Activated naive CD4-positive, alpha-beta T cell treated with anti-CD3 and anti-CD28 coated beads, Interleukin-2, amount 50 U/mL, for 72 hours (primary cell): ENCODE measurements at regions not wholly inside any gene's neighbourhood (a gene's known extent, or its start where the extent isn't known, plus 50 kb on each side); places are given as distances from the start of the nearest gene placed in this dataset.
A peak's percentile ranks its signal among the peaks of the same experiment; 100 is the strongest.

Experiments used
- ATAC-seq, 2 donors: fragments of 150-1000 bp; cut with Tn5 transposase; 2 replicates each; pipeline ENCODE4 v1.10.0; 2021; ENCODE audit warnings: mild to moderate bottlenecking in 2 of 2, moderate library complexity in 2 of 2
- DNase-seq, 2 donors: peaks; one replicate each; pipeline ENCODE4 v3.0.0; 2021 to 2022; ENCODE audit warnings: low spot score in 2 of 2
- H3K27ac Mint-ChIP-seq, 2 donors: one replicate each; pipeline ENCODE4 v1.8.0; 2022; ENCODE audit warnings: mild to moderate bottlenecking in 2 of 2, mixed read lengths in 2 of 2
- H3K36me3 Mint-ChIP-seq, 2 donors: one replicate each; pipeline ENCODE4 v1.8.0; 2022; ENCODE audit warnings: mixed read lengths in 2 of 2
- H3K9me3 Mint-ChIP-seq, 2 donors: one replicate each; pipeline ENCODE4 v1.8.0; 2022; ENCODE audit warnings: mixed read lengths in 2 of 2

DNA sequence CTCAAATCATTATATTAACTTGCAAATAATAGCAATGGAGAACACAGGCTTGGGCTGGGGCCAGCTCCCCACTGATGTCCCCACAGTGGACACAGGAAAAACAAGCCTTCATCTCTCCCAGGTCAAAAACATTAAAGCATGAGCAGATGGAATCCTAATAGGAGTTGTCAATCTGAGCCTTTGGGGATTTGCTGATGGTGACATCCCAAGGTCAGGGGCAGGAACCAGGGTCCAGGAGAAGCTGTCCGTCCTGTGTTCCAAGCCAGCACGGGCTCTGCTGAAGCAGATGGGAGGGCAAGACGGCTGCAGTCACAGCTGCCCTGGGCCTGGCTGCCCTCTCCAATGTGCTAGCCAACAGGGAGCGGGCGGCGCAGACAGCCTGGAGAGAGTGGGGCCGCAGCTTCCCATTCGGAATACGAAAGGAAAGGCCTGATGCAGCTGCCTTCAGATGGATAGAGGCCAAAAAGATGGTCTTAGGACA, 135.5 kb downstream of the NDUFA10 start:
- Mint-ChIP-seq H3K9me3 (peaks cover 6 to 9% of the 10 kb centered on the region in 2 donors), H3K36me3 (peaks cover 3 to 8% of the 10 kb centered on the region in 2 donors), H3K27ac (no peak overlapping the region)
- ATAC-seq (no peak), DNase-seq (no peak)

DNA sequence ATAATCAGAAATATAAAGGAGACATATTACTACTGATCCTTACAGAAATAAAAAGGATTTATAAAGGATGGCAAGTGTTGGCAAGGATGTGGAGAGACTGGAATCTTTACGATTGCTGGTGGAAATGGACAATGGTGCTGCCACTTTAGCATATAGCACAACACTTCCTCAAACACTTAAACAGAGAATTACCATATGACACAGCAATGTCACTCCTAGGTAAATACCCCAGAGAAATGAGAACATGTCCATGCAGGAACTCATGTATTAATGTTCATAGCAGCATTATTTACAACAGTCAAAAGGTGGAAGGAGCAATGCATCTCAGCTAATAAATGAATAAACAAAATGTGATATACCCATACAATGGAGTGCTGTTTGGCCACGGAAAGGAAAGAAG, 137.5 kb downstream of the NDUFA10 start:
- Mint-ChIP-seq H3K27ac (no peak overlapping the region), H3K9me3 (peaks cover 12% of the 10 kb centered on the region in 2 donors), H3K36me3 (peaks cover 9 to 15% of the 10 kb centered on the region in 2 donors)
- ATAC-seq (no peak), DNase-seq (no peak)

DNA sequence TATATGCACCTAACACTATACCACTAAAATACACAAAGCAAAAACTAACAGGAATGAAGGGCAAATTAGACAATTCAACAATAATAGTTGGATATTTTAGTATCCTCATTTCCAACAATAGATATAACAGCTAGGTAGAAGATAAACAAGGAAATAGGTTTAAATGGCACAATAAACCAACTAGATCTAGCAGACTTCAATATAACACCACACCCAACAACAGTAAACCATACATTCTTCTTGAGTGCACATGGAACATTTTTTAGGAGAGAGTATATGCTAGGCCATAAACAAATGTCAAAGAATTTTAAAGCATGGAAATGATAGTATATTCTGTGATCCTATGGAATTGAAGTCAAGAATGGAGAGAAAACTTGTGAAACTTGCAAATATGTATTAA, 138.4 kb downstream of the NDUFA10 start:
- ATAC-seq: no peak
- Mint-ChIP-seq H3K27ac (no peak overlapping the region), H3K36me3 (peaks cover 9 to 15% of the 10 kb centered on the region in 2 donors), H3K9me3 (peaks cover 12% of the 10 kb centered on the region in 2 donors)
- DNase-seq: no peak

DNA sequence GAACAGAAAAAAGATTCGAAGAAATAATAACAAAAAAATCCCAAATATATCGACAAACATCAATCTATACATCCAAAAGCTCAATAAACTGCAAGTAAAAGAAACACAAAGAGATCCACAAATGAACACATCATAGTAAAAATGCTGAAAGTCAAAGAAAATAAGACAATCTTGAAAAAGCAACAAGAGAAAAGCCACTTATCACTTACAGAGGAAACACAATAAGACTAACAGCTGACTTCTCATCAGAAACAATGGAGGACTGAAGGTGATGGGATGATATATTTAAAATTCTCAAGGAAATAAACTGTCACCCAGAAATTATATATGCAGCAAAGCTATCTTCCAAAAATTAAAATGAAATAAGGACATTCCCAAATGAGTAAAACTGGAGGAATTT, 140.3 kb downstream of the NDUFA10 start:
- ATAC-seq: no peak
- H3K9me3 Mint-ChIP-seq: peaks cover 12% of the 10 kb centered on the region in 2 donors

DNA sequence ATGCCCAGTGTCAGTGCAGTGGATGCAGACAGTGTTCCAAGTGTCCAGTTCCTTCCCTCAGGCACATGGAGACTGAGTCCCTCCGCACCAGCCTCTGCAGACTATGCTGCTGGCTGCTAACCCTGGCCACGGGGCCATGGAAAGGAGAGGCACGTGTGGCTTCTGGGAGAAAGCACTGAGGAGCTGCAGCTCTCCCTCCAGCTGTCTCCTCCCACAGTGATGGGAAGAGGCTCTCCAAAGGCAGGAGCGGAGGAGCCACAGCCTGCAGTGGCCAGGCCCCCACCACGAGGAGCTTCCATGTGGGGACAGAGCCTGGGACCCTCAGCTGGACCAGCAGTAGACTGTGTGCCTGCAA, 141.1 kb downstream of the NDUFA10 start:
- peaks cover 9 to 15% of the 10 kb centered on the region in 2 donors for H3K36me3 Mint-ChIP-seq
- ATAC-seq (no peak), DNase-seq (no peak)
- peaks cover 12% of the 10 kb centered on the region in 2 donors for H3K9me3 Mint-ChIP-seq
- H3K27ac Mint-ChIP-seq: no peak overlapping the region

More for the DNA sequence above, 140.3 kb downstream of the NDUFA10 start:
- H3K36me3 Mint-ChIP-seq: peaks cover 9 to 15% of the 10 kb centered on the region in 2 donors
- DNase-seq: no peak
- no peak overlapping the region for H3K27ac Mint-ChIP-seq

DNA sequence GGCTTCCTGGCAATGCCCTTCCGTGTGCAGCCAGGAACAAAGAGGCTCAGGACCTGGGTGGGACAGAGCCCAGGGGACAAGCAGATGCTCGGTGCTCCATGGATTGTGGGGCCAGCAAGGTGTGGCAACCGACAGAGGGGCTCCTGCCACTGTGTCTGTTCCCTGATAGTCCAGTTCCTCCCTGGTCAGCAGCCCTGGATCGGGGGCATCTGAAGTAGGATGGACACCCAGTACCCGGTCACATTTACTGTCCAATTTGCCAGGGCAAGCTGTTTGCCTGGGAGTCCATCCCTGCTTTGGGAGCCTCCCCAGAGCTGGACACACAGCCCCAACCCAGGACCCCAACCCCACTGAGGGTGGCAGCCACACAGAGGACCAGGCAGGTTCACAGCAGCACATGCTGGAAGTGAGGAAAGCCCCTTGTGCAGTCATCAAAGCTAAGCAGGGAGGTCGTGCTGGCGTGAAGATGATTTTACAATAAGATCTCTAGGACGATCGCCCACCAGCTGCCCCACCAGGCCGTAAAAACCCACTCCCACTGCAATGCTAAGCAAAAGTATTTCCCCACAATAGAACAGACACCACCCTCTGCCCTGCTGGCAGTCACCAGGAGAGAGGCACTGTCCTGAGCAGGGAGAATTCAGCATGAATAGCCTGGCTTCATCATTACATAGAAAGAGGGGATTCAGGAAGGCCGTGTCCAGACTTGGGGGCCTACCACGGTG, 141.7 kb downstream of the NDUFA10 start:
- Mint-ChIP-seq H3K9me3 (peaks cover 12% of the 10 kb centered on the region in 2 donors), H3K27ac (no peak overlapping the region), H3K36me3 (peaks cover 9 to 15% of the 10 kb centered on the region in 2 donors)
- no peak for ATAC-seq
- DNase-seq: no peak

DNA sequence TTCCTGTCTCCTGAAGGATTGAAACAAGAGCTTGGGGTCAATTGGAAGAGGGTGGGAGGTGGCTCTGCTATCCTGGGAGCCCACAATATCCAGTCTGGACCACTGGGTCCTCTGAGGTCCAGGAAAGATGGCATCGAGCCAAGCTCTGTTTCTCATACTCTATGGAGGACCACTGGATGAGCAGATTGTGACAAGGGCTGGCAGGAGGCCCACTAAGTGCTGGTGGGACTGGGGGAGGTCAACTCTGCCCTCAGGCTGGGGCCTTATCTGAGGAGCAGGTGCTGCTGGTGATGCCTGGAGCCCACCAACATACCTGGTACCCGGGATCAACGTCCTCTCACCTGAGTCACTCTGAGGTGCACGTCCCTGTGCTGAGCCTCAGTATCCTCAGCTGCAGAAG, 142.4 kb downstream of the NDUFA10 start:
- Mint-ChIP-seq H3K27ac (no peak overlapping the region), H3K36me3 (peaks cover 9 to 15% of the 10 kb centered on the region in 2 donors), H3K9me3 (peaks cover 12% of the 10 kb centered on the region in 2 donors)
- ATAC-seq (no peak), DNase-seq (no peak)

DNA sequence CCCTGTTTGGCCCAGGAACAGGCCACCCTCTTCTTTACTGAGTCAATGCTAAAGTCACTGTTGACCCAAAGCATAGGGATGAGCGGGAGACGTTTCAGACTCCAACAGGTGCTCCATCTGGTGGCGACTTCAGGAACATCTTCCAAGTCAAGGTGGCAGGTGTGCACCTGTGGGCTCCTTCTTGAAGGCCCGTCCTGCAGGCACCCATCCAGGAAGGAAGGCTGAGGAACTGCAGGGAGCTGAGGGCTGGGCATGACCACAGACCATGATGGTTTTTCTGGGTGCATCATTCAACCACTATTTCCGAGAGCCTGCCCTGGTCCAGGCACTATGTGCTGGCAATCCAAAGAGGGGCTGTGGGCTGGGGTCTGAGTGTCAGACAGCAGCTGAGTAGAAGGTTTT, 142.8 kb downstream of the NDUFA10 start:
- Mint-ChIP-seq H3K27ac (no peak overlapping the region), H3K9me3 (peaks cover 12% of the 10 kb centered on the region in 2 donors), H3K36me3 (peaks cover 9 to 15% of the 10 kb centered on the region in 2 donors)
- peak in 1 of 2 donors; percentile 62 for DNase-seq
- peak; percentile 50 to 56 for ATAC-seq

DNA sequence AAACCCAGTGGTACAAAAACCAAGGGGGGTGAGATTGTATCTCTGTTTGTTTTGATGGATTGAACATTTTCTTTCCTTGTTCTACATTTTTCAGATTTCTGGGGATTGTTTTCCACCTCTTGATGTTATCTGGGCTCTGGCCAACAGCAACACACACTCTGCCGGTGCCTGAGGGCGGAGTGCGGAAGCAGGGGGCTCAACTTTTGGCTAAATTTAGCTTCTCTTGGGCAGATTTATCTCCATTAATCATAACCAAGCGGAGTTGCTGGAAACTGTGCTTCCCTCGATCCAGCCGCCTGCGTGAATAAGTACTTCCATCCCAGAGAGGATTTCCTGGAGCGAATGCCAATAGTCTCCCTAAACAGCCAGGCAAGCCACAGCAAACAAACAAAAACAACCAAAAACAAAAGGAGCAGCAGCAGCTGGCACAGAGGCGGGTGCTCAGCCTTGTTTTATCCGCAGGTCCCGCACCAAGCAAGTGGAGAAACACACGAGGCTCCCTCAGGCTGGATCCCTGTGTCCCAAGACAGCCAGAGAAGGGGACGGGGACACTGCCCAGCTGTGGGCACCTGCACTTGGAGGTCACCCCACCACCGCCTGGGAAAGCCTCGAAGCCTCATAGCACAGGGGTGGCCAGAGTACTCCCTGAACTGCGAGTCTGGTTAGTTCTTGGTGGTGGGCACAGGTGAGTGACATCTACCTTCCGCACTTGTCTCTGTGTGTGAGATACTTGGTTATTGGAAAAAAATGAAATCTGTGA, 143.4 kb downstream of the NDUFA10 start:
- Mint-ChIP-seq H3K9me3 (peaks cover 11 to 12% of the 10 kb centered on the region in 2 donors), H3K27ac (no peak overlapping the region), H3K36me3 (peaks cover 9 to 15% of the 10 kb centered on the region in 2 donors)
- no peak for ATAC-seq
- no peak for DNase-seq

DNA sequence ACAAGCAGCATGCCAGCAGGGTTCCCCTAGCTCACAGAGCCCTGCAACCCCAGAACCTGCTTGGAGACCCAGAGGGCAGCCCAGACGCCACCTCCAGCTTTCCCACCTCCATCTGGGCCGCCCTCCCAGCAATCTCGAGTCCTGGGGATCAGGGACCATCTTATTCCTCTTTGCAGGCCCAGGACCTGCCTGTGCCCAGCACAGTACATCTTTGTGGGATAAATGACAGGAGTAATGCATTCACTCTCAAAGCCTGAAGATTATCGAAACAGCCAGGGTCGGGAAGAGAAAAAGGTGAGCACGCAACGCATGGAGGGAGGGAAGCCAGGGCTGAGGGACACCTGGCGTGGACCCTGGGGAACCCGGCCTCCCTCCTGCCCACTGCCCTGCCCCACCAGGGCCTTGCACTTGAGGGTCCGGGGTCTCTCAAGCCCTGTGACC, 144.1 kb downstream of the NDUFA10 start:
- peaks cover 9 to 10% of the 10 kb centered on the region in 2 donors for H3K36me3 Mint-ChIP-seq
- H3K27ac Mint-ChIP-seq: no peak overlapping the region
- ATAC-seq (no peak), DNase-seq (no peak)
- peaks cover 5 to 12% of the 10 kb centered on the region in 2 donors for H3K9me3 Mint-ChIP-seq

DNA sequence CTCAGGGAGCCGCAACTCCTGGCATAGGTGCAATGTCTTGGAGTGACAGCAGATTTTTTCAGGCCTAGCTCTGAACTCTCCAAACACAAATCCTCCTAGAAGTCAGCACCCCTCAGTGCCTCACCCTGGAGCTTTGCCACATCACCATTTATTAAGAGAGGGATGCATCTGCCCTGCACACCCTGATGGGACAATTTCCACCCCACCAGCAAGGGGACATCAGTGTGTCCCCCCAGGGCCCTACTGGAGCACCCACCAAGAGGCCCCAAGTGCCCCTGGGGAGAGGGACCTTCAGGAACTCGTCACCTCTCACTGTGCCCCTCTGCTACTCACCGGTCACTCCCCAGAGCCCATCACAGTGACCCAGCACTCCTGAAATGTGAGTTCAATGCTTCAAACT, 144.7 kb downstream of the NDUFA10 start:
- Mint-ChIP-seq H3K9me3 (peaks cover 5 to 9% of the 10 kb centered on the region in 2 donors), H3K27ac (no peak overlapping the region), H3K36me3 (peaks cover 9 to 10% of the 10 kb centered on the region in 2 donors)
- ATAC-seq: no peak
- no peak for DNase-seq

DNA sequence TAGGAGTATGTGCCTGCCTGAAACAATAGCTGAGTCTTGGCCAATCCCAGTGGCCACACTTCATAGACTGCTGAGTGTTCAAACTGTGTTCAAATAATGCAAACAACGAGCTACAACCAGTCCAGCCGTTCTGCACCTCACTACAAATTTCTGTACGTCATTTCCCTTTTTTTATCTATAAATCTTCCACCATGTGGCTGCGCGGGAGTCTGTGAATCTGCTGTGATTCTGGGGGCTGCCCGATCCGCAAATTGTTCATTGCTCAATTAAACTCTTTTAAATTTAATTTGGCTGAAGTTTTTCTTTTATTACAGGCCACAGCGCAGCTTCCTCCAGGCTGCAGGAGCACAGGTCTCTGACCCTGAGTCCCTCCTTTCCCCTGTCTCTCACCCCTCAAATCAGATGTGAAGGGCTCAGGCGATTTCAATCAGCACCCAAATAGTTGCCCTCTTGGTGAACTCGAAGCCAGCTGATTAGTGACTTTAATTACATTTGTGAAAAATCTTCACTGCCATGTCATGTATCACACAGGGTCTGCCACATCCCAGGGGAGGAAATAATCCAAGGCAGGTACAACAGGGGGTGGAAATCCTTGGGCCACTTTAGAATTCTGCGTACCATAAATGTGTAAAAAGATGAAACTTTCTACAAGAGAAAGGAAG, 145.6 kb downstream of the NDUFA10 start:
- Mint-ChIP-seq H3K27ac (no peak overlapping the region), H3K9me3 (peaks cover 1 to 5% of the 10 kb centered on the region in 2 donors), H3K36me3 (peaks cover 4 to 6% of the 10 kb centered on the region in 2 donors)
- DNase-seq (no peak), ATAC-seq (no peak)

DNA sequence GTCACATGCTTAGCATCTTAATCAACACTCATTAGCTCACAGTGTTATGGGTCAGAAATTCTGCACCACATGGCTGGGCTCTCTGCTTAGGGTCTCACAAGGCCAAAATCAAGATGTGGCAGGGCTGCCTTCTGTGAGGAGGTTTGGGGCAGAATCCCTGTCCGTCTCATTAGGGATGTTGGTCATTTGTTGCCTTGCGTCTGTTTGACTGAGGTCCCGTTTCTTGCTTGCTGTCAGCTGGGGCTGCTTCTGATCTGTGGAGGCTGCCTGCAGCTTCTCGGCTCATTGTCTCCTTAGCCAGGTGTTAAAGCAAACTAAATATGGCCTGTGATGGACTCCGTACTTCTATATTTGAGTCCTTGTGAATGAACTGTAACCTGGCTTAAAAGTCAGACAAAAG, 146.5 kb downstream of the NDUFA10 start:
- ATAC-seq (no peak), DNase-seq (no peak)
- Mint-ChIP-seq H3K36me3 (no peaks in the 10 kb centered on the region), H3K9me3 (no peaks in the 10 kb centered on the region), H3K27ac (no peak overlapping the region)

DNA sequence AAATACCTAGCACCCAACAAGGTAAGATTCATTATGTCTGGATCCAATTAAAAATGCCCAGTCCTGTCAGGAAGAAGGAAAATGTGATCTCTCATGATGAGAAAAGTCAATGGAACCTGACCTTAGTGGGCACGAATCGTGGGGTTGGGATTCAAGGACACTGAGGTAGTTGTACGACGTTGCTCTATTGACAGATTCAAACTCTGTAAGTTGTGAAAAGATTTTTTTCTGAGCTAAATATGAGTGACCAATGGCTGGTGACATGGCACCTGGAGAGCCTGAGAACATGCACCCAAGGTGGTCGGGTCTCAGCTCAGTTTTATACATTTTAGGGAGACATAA, 148.2 kb downstream of the NDUFA10 start:
- DNase-seq (no peak), ATAC-seq (no peak)
- Mint-ChIP-seq H3K36me3 (no peaks in the 10 kb centered on the region), H3K27ac (no peak overlapping the region), H3K9me3 (no peaks in the 10 kb centered on the region)

DNA sequence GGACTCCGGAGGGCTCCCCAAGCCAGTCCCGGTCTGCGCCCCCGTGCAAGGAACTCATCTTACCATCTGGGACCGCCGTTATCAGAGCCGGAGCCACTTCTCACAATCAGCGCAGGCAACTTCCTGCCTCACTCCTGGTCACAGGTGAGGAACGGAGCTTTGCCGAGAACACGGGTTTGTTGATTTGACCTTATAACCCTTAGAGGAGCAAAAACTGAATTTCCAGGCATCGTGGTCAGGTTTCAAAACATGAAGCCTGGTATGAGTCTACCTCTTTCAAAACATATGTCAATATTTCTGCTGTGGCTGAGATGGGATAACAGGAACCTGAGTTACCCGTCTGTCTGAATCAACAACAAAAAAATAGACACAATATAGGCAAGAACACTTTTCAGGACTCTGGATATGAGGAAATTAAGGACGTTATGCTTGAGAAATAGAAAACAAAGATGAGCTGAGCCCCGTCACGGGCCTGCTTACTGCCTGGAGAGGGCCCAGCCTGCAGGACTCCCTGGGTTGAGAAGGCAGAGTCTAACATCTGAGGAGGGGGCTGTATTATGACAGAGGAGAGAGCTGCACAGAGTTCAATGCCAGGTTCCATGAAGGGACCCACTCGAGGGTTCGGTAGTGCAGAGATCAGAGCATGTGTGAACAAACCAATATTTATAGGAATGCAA, 148.7 kb downstream of the NDUFA10 start:
- ATAC-seq (no peak), DNase-seq (no peak)
- H3K27ac Mint-ChIP-seq: no peak overlapping the region
- no peaks in the 10 kb centered on the region for H3K9me3 Mint-ChIP-seq
- no peaks in the 10 kb centered on the region for H3K36me3 Mint-ChIP-seq

DNA sequence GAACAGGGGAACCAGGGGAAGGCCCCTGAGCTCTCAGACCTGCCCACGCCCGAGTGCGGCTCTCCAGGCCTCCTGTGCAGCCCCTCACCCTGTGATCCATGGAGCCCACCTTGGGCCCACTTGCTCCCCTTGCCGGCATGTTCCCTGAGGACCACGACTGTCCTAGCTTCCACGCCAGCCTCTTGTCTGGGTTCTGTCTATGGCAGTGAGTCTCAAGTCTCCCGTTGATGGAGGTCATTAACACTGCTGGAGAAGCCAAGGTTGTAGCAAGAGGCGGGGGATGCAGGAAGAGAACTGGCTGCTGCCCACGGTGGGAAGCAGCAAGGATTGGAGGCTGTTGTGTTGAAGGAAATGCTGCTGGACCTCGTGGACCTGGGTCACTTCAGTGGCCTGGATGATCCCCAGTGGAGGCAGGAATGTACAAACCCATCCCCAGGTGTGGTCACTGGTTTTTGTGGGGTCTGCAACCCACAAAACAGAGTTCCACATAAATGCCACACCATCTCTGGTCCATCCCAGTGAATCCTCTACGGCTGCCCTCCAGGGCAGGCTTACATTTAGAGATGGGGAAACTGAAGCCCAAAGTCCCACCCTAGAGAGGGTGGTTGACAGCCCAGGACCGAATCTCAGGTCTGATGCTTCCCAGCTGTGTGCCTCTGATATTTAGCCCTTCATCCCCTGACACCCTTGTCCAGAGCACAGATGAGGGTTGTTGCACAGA, 150.3 kb downstream of the NDUFA10 start:
- H3K27ac Mint-ChIP-seq: no peak overlapping the region

More for the DNA sequence above, 150.3 kb downstream of the NDUFA10 start:
- no peak for ATAC-seq
- no peaks in the 10 kb centered on the region for H3K9me3 Mint-ChIP-seq
- DNase-seq: no peak
- no peaks in the 10 kb centered on the region for H3K36me3 Mint-ChIP-seq
